GM23248 (cell line): ENCODE measurements at regions not wholly inside any gene's neighbourhood (a gene's known extent, or its start where the extent isn't known, plus 50 kb on each side); places are given as distances from the start of the nearest gene placed in this dataset.

ENCODE experiments used
- DNase-seq: peaks from one replicate; pipeline ENCODE4 v3.0.0-alpha.2; 2015
- H2AFZ ChIP-seq: fragments of 200-600 bp; sonication (generic); 2 replicates; pipeline ENCODE4 v1.6.1; 2016; ENCODE audit warnings: antibody characterized with exemption
- H3F3A ChIP-seq: fragments of 200-600 bp; sonication (generic); 2 replicates; pipeline ENCODE4 v1.6.1; 2016; ENCODE audit warnings: mild to moderate bottlenecking, antibody characterized with exemption, mixed run types; ENCODE audit not compliant: insufficient read depth
- H3K27ac ChIP-seq: fragments of 200-600 bp; sonication (generic); 2 replicates; pipeline ENCODE4 v1.5.1; 2016; ENCODE audit warnings: mild to moderate bottlenecking
- H3K27me3 ChIP-seq: fragments of 200-600 bp; sonication (generic); replicated peaks from 2 replicates; pipeline ENCODE4 v1.6.1; 2016; ENCODE audit warnings: mild to moderate bottlenecking; ENCODE audit not compliant: insufficient read depth
- H3K36me3 ChIP-seq: fragments of 200-600 bp; sonication (generic); 2 replicates; pipeline ENCODE4 v1.6.1; 2016; ENCODE audit warnings: low read depth, mild to moderate bottlenecking
- H3K4me1 ChIP-seq: fragments of 200-600 bp; sonication (generic); 2 replicates; pipeline ENCODE4 v1.6.1; 2016; ENCODE audit warnings: mild to moderate bottlenecking; ENCODE audit not compliant: insufficient read depth
- H3K4me2 ChIP-seq: fragments of 200-600 bp; sonication (generic); one replicate; pipeline ENCODE4 v1.6.1; 2016; ENCODE audit warnings: mild to moderate bottlenecking; ENCODE audit not compliant: unreplicated experiment
- H3K4me3 ChIP-seq: fragments of 200-600 bp; sonication (generic); 2 replicates; pipeline ENCODE4 v1.5.1; 2016; ENCODE audit warnings: mild to moderate bottlenecking
- H3K79me2 ChIP-seq: fragments of 200-600 bp; sonication (generic); 2 replicates; pipeline ENCODE4 v1.6.1; 2016; ENCODE audit warnings: mild to moderate bottlenecking; ENCODE audit not compliant: insufficient read depth
- H3K9ac ChIP-seq: fragments of 200-600 bp; sonication (generic); 2 replicates; pipeline ENCODE4 v1.6.1; 2016; ENCODE audit warnings: mild to moderate bottlenecking
- H3K9me2 ChIP-seq: fragments of 200-600 bp; sonication (generic); 2 replicates; pipeline ENCODE4 v1.6.1; 2016; ENCODE audit warnings: mixed run types, mild to moderate bottlenecking, moderate library complexity; ENCODE audit not compliant: insufficient read depth
- H3K9me3 ChIP-seq: fragments of 200-600 bp; sonication (generic); one replicate; pipeline ENCODE4 v1.6.1; 2017; ENCODE audit warnings: low read depth
- H4K20me1 ChIP-seq: fragments of 200-600 bp; sonication (generic); 2 replicates; pipeline ENCODE4 v1.6.0; 2016; ENCODE audit not compliant: insufficient read depth
- EZH2 ChIP-seq: fragments of 200-600 bp; sonication (generic); IDR thresholded peaks from 2 replicates; pipeline ENCODE4 v1.6.1; 2018; ENCODE audit warnings: antibody characterized with exemption, mild to moderate bottlenecking; ENCODE audit not compliant: insufficient read depth, poor library complexity, severe bottlenecking
- EZH2phosphoT487 ChIP-seq: fragments of 200-600 bp; sonication (generic); IDR thresholded peaks from 2 replicates; pipeline ENCODE4 v1.6.1; 2018; ENCODE audit warnings: antibody characterized with exemption, moderate library complexity, mild to moderate bottlenecking, low read depth; ENCODE audit not compliant: insufficient read depth
- WGBS, 2 experiments: methylation state at CpG; one replicate each; pipeline ENCODE4 v1.1.6; 2015 to 2017; ENCODE audit warnings: low lambda C conversion rate in 2 of 2, low coverage in 1 of 2; ENCODE audit errors: missing lambda C conversion rate in 2 of 2; 5-methylcytosine and 5-hydroxymethylcytosine counted together
- in situ Hi-C: fragments of 300-500 bp; cut with MboI; formaldehyde crosslinking; loops from 2 replicates; pipeline ENCODE4 v1.15.0; 2020

DNA sequence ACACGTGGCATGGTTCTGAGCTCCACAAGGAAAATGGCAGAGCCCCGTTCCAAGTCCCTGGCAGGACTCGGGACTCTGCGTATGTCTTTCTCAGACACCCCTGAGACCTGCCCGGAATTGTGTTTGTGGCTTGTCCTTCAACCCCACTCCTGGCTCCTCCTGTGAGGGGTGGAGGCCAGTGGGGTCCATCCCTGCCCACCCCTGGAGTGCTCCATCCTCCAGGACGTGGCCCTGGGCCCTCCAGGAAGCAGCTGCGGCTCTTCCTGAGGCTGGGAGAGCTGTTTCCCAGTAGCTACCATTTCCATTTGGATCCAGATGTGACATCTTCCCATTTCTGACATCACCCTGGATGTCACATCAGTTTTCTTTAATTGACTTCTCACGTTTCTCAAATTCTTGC lies 118.7 kb upstream of the C1QTNF9B start:
- DNase-seq = no peak
- Histone ChIP-seq H3K9ac (no peak overlapping the region), H3K9me2 (no peaks in the 10 kb centered on the region), H2AFZ (no peak overlapping the region), H4K20me1 (no peaks in the 10 kb centered on the region), H3K36me3 (no peaks in the 10 kb centered on the region), H3K4me1 (no peaks in the 10 kb centered on the region), H3K9me3 (no peaks in the 10 kb centered on the region), H3K4me3 (no peak overlapping the region), H3K27ac (no peak overlapping the region), H3F3A (no peaks in the 10 kb centered on the region), H3K4me2 (no peak overlapping the region), H3K27me3 (no peaks in the 10 kb centered on the region), H3K79me2 (no peaks in the 10 kb centered on the region)
- in situ Hi-C loops = loop anchor here (10.0 kb wide), 1 partner anchor 209 kb away; no protein-coding TSS in a partner anchor
- 76 to 77% methylated on average over 8 of the region's 8 CpGs for WGBS, 2 experiments
- TF ChIP-seq EZH2 (no peak), EZH2phosphoT487 (no peak)

DNA sequence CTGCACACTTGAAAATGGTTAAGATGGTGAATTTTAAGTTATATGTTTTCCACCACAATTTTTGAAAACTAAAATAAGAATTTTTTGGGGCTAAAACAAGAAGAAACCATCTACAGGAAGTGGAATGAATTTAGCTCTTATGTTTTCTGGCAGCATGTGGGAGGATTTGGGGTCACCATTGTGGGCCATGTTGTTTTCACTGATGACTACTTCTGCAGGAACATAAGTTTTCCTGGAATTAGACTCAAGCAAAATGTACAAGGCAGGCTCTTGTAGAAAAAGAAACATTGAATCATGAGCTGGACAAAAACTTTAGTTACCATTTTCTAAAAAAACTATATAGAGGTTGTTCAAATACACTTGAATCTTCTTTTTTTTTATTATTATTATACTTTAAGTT lies 125.3 kb upstream of the C1QTNF9B start:
- no peak overlapping the region for H3K9ac ChIP-seq
- H3K9me3 ChIP-seq = no peaks in the 10 kb centered on the region
- no peak overlapping the region for H2AFZ ChIP-seq
- H3K79me2 ChIP-seq = no peaks in the 10 kb centered on the region
- in situ Hi-C loops = no loop called here
- no peak for DNase-seq
- H3K27me3 ChIP-seq = no peaks in the 10 kb centered on the region
- H4K20me1 ChIP-seq = no peaks in the 10 kb centered on the region
- no peak overlapping the region for H3K27ac ChIP-seq
- no peaks in the 10 kb centered on the region for H3F3A ChIP-seq
- TF ChIP-seq EZH2phosphoT487 (no peak), EZH2 (no peak)
- H3K4me1 ChIP-seq = no peaks in the 10 kb centered on the region
- no peak overlapping the region for H3K4me3 ChIP-seq
- H3K4me2 ChIP-seq = no peak overlapping the region
- H3K9me2 ChIP-seq = no peaks in the 10 kb centered on the region
- H3K36me3 ChIP-seq = no peaks in the 10 kb centered on the region

DNA sequence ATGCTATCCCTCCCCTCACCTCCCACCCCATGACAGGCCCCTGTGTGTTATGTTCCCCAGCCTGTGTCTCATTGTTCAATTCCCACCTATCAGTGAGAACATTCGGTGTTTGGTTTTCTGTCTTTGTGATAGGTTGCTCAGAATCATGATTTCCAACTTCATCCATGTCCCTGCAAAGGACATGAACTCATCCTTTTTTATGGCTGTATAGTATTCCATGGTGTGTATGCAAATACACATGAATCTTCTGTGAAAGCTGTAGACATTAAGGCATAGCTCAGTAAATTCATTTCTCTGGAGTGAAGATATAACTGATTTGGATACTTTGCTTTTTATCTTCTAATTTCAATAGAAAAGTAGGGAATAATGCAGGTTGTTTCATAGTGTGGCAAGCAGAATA lies 125.8 kb upstream of the C1QTNF9B start:
- H2AFZ ChIP-seq = no peak overlapping the region
- H3K27ac ChIP-seq = no peak overlapping the region
- in situ Hi-C loops = no loop called here
- H3K4me1 ChIP-seq = no peaks in the 10 kb centered on the region
- no peak overlapping the region for H3K4me2 ChIP-seq
- H3K79me2 ChIP-seq = no peaks in the 10 kb centered on the region
- no peaks in the 10 kb centered on the region for H3F3A ChIP-seq
- no peaks in the 10 kb centered on the region for H4K20me1 ChIP-seq
- H3K9me2 ChIP-seq = no peaks in the 10 kb centered on the region
- no peak for TF ChIP-seq EZH2phosphoT487
- TF ChIP-seq EZH2 = no peak
- no peaks in the 10 kb centered on the region for H3K36me3 ChIP-seq
- no peaks in the 10 kb centered on the region for H3K27me3 ChIP-seq
- no peak overlapping the region for H3K4me3 ChIP-seq
- WGBS, 2 experiments = 90 to 100% methylated on average over 1 of the region's 1 CpG
- H3K9ac ChIP-seq = no peak overlapping the region
- no peaks in the 10 kb centered on the region for H3K9me3 ChIP-seq
- no peak for DNase-seq

DNA sequence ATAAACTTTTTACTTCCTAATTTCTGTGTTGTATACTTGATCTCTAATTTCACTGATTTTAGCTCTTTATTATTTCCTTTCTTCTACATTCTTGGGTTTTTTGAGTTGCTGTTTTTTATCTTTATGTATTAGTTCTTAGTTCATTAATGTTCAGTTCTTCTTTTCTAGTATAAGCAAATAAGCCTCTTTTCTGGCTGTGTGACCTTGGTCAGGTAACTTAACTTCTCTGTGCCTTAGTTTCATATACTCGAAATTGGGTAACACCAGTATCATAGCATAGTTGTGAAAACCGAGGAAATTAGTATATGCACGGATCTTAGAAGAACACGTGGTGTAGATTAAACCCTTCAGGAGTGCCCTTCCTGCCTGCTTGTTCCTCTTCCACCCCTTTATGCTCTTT lies 130.2 kb upstream of the C1QTNF9B start:
- H3K27me3 ChIP-seq = no peaks in the 10 kb centered on the region
- H3K9me3 ChIP-seq = no peaks in the 10 kb centered on the region
- 77 to 78% methylated on average over 4 of the region's 4 CpGs for WGBS, 2 experiments
- no peak overlapping the region for H3K4me3 ChIP-seq
- no peak overlapping the region for H2AFZ ChIP-seq
- no peak for TF ChIP-seq EZH2
- TF ChIP-seq EZH2phosphoT487 = no peak
- no peak overlapping the region for H3K27ac ChIP-seq
- DNase-seq = no peak
- H3K4me1 ChIP-seq = peaks cover 15% of the 10 kb centered on the region
- in situ Hi-C loops = no loop called here
- H3K9me2 ChIP-seq = no peaks in the 10 kb centered on the region
- peaks cover 10% of the 10 kb centered on the region for H3F3A ChIP-seq
- no peaks in the 10 kb centered on the region for H3K36me3 ChIP-seq
- no peak overlapping the region for H3K9ac ChIP-seq
- no peaks in the 10 kb centered on the region for H4K20me1 ChIP-seq
- H3K4me2 ChIP-seq = no peak overlapping the region
- no peaks in the 10 kb centered on the region for H3K79me2 ChIP-seq

DNA sequence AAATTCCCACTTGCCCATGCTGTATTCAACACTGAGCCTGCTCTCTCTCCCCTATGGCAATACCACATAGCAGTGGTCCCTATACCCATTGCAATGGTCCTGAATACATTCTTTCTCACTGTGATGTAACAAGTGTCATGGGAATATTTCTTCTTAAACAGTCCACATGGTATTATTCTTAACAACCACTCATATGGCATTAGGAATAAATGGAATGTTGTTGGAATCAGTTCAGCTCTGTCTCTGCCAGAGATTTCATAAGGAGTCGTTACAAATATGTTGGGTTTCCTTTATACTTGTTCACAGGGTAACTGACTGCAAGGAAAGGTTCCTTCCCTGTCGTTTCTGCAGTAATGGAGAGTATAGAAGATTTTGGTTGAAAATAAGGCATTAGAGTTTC lies 128.3 kb upstream of the SPATA13 start:
- H3K4me3 ChIP-seq = peak overlapping the region; percentile 49
- no peaks in the 10 kb centered on the region for H3K79me2 ChIP-seq
- no peaks in the 10 kb centered on the region for H3K9me2 ChIP-seq
- no peaks in the 10 kb centered on the region for H4K20me1 ChIP-seq
- H3K27ac ChIP-seq = peak overlapping the region; percentile 91
- TF ChIP-seq EZH2 (no peak), EZH2phosphoT487 (no peak)
- no peaks in the 10 kb centered on the region for H3K9me3 ChIP-seq
- peaks cover 33% of the 10 kb centered on the region for H3F3A ChIP-seq
- H3K9ac ChIP-seq = peak overlapping the region; percentile 58
- no peaks in the 10 kb centered on the region for H3K36me3 ChIP-seq
- no peaks in the 10 kb centered on the region for H3K27me3 ChIP-seq
- in situ Hi-C loops = no loop called here
- H3K4me2 ChIP-seq = peak overlapping the region; percentile 76
- DNase-seq = peak; percentile 82
- H3K4me1 ChIP-seq = peaks cover 43% of the 10 kb centered on the region
- 1 to 3% methylated on average over 2 of the region's 2 CpGs for WGBS, 2 experiments
- no peak overlapping the region for H2AFZ ChIP-seq
